NCI-H128 (cell line): ENCODE measurements at regions not wholly inside any gene's neighbourhood (a gene's known extent, or its start where the extent isn't known, plus 50 kb on each side); places are given as distances from the start of the nearest gene placed in this dataset.

Source experiments
- DNase-seq: peaks from one replicate; lab custom pipeline; 2025; ENCODE audit not compliant: unreplicated experiment; lab: John Stamatoyannopoulos, UW

DNA sequence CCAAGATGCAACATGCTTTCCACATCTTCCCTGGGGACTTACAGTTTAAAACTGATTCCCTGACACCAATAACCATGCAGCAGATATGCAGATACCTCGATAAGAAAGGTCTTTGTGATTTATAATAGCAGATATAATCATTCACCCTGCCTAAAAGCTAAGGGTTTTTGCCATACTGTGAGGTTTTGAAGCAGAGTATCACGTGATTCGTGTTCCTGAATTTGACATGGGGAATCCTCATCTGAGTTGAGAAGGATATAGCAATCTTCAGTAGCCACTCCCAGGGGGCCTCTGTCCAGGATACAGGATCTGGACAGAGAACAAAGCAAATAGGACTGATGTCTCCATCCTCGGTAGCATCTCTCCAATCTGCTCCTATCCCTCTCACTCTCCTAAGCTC is 79.1 kb upstream of the SDK2 start:
- no peak for DNase-seq

DNA sequence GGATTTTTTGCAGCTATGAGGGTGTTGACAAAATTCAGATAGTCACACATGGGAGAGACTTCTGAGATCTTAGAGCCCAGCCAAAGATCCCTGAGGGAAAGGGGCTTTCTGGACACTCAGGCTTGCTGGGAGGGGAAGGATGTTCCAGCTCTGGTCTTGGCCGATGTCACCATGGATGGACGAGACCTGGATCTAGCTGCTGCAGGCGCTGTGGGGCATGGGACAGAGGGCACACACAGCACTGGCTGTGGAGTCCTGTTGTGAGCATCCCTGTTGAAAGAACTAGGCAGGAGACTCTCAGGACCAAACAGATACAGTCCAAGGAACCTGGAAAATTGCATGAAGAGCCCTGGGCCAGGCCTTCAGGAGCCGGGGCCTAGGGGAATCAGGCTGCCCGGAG is 80.1 kb upstream of the SDK2 start:
- no peak for DNase-seq

GRCh38 chr17:73724990-73725389 is 80.7 kb upstream of the SDK2 start:
- no peak for DNase-seq

GRCh38 chr17:73725794-73726515 is 81.7 kb upstream of the SDK2 start:
- no peak for DNase-seq

- DNase-seq: no peak
These were observed 83.7 kb upstream of the SDK2 start for GRCh38 chr17:73727941-73728340.

DNA sequence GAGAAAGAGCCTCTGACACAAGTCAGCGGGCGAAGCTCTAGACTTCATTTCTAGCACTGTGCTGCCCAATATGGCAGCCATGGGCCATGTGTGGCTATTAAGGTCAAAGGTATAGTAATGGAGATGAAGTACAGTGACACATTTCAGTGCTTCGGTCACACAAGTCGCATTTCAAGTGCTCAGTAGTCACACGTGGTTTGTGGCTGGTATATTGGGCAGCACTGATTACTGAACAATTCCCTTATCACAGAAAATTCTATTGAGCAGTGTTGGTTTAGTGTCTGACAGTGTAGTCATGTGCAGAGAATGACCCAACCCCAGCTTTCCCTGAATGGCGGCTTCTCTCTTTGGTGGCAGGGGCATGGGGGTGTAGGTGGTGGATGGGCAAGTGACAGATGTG is 84.9 kb upstream of the SDK2 start:
- no peak for DNase-seq

DNA sequence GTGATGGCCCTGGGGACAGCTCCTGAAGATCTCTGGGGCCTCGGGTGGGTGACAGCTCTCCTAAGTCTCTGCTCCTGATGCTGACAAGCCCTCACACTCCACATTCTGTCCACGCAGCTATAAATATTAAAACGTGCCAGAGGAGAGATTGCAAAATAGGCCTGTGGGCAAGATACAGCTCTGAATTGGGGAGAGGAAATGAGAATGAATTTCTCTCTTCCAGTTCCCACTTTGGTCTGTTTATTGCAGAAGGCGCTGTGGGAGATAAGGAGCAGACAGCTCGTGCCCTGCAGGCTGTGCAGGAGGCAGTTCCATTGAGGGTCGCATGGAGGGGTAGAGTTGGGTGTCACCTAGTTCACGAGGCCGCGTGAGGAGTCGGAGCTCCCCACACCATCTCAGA is 87.5 kb upstream of the SDK2 start:
- DNase-seq: no peak

DNA sequence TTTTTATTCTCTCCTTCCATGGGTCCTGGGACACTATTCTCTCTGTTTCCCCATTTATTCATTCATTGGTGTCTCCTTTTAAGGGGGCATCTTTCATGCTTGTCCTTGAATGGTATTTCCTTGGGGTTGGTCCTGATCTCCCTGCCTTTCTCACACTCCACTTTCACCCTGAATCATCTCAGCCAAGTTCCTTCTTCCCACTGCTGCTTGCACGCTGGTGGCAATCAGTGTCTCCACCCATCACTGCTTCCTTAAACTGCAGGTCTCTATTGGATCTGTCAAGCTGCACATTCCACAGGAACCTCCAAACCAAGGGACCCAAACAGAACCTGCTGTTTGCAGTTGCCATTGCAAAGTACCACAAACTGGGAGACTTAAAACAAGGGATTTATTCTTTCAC is 89.3 kb upstream of the SDK2 start:
- no peak for DNase-seq

GRCh38 chr17:73735245-73735644 is 91.0 kb upstream of the SDK2 start:
- no peak for DNase-seq

GRCh38 chr17:73738751-73739575 is 94.7 kb upstream of the SDK2 start:
- DNase-seq: no peak

DNA sequence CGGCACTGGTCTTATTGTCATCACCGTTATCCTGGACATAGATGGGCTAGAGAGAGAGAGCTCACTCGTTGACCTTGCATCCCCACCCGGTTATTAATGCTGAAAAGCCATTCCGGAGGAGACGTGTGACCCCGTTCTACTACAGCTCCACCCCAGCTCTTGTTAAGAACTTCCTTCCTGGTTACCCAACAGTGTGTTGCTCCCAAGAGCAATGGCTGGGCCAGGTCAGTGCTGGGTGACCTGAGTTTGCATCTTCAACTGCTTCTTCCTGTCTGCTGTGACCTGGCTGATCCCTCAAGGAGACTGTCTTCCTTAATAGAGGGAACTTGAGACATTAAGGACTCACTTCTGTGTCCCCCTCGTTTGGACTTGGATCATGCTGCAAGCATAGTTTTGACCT is 96.1 kb upstream of the SDK2 start:
- DNase-seq: no peak

GRCh38 chr17:73742948-73743381 is 98.7 kb upstream of the SDK2 start:
- DNase-seq: no peak

GRCh38 chr17:73743518-73744201 is 99.4 kb upstream of the SDK2 start:
- DNase-seq: no peak

GRCh38 chr17:73744411-73744810 is 100.2 kb upstream of the SDK2 start:
- DNase-seq: no peak

- DNase-seq: no peak
These were observed 102.2 kb upstream of the SDK2 start for GRCh38 chr17:73746314-73747073.

DNA sequence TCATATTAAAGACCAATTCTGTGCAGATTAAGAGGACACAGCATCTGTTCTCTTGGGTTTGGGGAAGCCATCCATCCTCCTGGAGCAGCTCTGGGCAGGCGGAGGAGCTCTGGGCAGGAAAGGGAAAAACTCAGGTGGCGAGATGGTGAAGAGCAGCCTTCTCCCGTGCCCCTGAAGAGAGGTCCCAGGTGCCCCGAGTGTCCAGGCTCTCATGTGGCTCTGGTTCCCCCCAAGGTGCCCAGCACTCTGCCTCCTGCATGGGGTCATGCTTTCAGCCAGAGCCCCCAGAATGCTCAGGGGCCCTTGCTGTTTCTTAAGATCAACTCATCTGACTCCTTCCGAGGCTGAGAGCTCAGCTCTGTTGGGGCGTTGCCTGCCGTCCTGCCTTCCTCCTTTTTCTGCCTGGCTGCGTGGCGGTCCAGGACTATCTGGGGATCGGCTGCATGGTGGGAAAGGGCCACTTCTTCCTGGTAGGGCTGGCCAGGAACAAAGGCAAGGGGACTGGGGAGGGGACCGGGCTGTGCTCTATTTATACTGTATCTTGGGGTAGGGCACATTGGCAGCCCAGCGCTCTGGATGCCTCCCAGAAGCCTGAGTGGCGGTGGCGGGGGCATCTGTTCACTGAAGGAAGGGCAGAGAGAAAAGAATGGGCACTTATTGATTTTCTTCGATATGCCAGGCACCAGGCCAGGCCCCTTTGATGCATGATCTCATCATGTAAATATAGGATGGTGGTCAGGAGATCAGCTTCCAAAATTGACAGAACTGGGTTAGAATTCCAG is 103.2 kb upstream of the SDK2 start:
- DNase-seq: no peak

GRCh38 chr17:73748508-73748907 is 104.3 kb upstream of the SDK2 start:
- peak; percentile 55 for DNase-seq

GRCh38 chr17:73749337-73749823 is 105.1 kb upstream of the SDK2 start:
- no peak for DNase-seq

DNA sequence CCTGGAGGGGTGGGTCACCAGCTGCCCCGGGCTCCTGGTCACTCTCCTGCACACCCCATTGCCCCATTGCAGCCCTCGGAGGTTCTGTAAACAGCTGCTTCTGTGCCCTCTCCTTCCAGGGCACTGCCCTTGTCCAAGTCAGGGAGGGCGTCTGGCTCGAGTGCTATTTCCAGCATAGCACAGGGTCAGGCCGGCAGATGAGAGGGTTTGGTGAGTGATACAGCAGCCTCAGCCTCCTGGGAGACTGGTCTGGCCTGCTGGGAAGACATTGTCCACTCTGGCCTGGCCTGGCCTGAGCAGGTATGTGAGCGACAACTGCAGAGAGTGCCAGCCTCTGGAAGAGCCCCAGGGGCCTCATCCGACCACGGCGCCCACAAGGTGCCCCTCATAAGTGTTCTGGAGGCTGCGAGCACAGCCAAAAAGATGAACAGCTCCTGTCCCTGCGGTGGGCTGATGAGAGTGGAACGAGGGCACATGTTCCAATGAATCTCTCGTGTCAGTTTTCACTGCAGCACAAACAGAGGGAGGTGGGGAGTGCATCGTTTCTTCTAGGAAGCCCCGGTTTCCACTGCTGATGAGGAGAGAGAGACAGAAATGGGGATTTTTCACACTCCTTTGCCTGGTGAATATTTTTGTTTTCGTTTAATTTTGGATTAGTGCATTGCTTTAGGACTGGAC is 105.8 kb upstream of the SDK2 start:
- DNase-seq: no peak

GRCh38 chr17:73750975-73751374 is 106.7 kb upstream of the SDK2 start:
- DNase-seq: no peak
